ENCODE measurements at regions not wholly inside any gene's neighbourhood (a gene's known extent, or its start where the extent isn't known, plus 50 kb on each side); places are given as distances from the start of the nearest gene placed in this dataset.

- peak overlapping the region; percentile 99 for H3K27ac Mint-ChIP-seq
- H3K4me1 Mint-ChIP-seq, result peaks cover 56% of the 10 kb centered on the region
- peak; percentile 70 for DNase-seq
- H3K27me3 Mint-ChIP-seq, result no peaks in the 10 kb centered on the region
- peak overlapping the region; percentile 85 for H3K4me3 Mint-ChIP-seq
- H3K36me3 Mint-ChIP-seq (ENCODE audit: low read depth), result no peaks in the 10 kb centered on the region
- no peaks in the 10 kb centered on the region for H3K9me3 Mint-ChIP-seq
- intact Hi-C loops (cut with micrococcal nuclease), result loop anchor here (1.0 to 10.0 kb wide), 12 partner anchors 12 to 1354 kb away; partner anchors contain the start of genes SCAF11, SLC38A1 and SLC38A2
Measured at GRCh38 chr12:46458500-46459102, 86.0 kb upstream of the SLC38A2 start.

DNA sequence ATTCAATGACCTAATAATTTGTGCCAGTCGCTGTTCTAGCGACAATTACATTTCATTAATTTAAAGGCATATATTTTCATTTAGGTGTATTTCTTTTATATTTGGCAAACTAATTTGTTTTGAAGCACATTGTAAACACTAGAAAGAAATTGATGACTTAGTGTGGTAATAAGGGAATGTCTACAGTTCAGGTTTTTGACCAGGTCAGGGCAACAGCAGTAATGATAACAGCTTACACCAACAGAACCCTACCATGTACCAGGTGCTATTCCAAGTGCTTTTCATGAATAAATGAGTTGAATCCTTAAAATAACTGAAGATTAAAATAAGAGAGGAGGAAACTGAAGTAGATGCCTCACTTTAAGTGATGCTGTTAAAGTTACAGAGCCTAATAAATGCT, 85.4 kb upstream of the SLC38A2 start:
- Mint-ChIP-seq H3K27ac (peak overlapping the region; percentile 99), H3K4me3 (no peak overlapping the region), H3K27me3 (no peaks in the 10 kb centered on the region), H3K9me3 (no peaks in the 10 kb centered on the region), H3K4me1 (peaks cover 59% of the 10 kb centered on the region), H3K36me3 (ENCODE audit: low read depth) (no peaks in the 10 kb centered on the region)
- DNase-seq, result peak; percentile 14
- intact Hi-C loops (cut with micrococcal nuclease), result loop anchor here (1.0 to 10.0 kb wide), 9 partner anchors 12 to 1354 kb away; partner anchors contain the start of genes SCAF11, SLC38A1 and SLC38A2

DNA sequence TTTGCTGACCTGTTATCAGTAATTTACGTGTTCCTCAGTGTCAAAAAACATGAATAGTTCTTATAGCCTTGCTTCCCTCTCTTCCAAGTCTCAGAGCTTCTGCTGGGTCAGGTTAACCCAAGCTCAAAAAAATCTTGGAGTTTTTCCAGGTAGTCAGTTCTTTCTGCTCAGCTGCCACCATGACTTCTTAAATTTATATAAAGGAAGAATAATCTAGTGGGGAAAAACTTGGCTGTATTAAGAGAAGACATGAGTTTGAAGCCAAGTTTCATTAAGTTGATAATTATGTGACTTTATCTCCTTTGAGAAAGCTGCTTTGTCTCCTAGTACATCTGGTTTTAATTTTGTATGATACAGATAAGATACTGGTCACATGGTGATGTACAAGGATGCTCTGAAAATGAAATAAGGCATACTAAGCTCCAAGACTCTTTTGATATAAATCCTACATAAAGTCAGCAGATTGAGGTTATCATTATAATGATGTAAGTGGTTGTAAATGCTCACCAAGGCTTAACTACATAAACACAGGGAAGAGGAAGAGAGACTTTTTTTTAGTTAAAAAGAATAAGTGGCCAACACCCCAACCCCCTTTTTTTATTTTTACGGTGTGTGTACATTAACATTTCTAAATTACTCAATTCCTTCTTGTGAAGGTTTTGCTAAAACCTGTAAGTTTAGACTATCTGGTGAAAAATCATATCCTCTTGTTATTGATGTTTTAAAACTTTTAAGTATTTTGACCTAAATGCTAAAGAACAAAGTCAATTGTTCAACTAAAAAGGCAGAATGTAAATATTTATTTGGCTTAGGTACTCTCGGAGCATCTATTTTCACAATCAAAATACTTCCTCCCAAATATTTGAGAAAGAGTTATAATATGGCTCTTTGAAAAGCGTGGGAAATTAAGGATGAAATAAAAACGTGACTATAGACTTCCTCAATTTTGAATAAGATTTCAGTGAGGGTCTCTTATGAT, 84.1 kb upstream of the SLC38A2 start:
- intact Hi-C loops (cut with micrococcal nuclease), result loop anchor here (5.0 to 10.0 kb wide), 4 partner anchors 151 to 1356 kb away; partner anchors contain the start of gene SCAF11
- Mint-ChIP-seq H3K9me3 (no peaks in the 10 kb centered on the region), H3K4me3 (peak overlapping the region; percentile 70), H3K27ac (peak overlapping the region; percentile 73), H3K36me3 (ENCODE audit: low read depth) (no peaks in the 10 kb centered on the region), H3K4me1 (peaks cover 66% of the 10 kb centered on the region), H3K27me3 (no peaks in the 10 kb centered on the region)
- DNase-seq, result peak; percentile 12

- H3K4me3 Mint-ChIP-seq, result peak overlapping the region; percentile 70
- no peaks in the 10 kb centered on the region for H3K36me3 Mint-ChIP-seq (ENCODE audit: low read depth)
- H3K27me3 Mint-ChIP-seq, result no peaks in the 10 kb centered on the region
- peaks cover 63% of the 10 kb centered on the region for H3K4me1 Mint-ChIP-seq
- intact Hi-C loops (cut with micrococcal nuclease), result loop anchor here (5.0 to 10.0 kb wide), 4 partner anchors 152 to 1357 kb away; partner anchors contain the start of gene SCAF11
- DNase-seq, result peak; percentile 65
- no peaks in the 10 kb centered on the region for H3K9me3 Mint-ChIP-seq
- H3K27ac Mint-ChIP-seq, result peak overlapping the region; percentile 86
Measured at GRCh38 chr12:46455648-46456352, 83.2 kb upstream of the SLC38A2 start.

GRCh38 chr12:46454981-46455380, 82.4 kb upstream of the SLC38A2 start:
- intact Hi-C loops (cut with micrococcal nuclease), result loop anchor here (5.0 to 10.0 kb wide), 4 partner anchors 152 to 1357 kb away; partner anchors contain the start of gene SCAF11
- Mint-ChIP-seq H3K4me1 (peaks cover 62% of the 10 kb centered on the region), H3K27ac (peak overlapping the region; percentile 86), H3K27me3 (no peaks in the 10 kb centered on the region), H3K36me3 (ENCODE audit: low read depth) (no peaks in the 10 kb centered on the region), H3K9me3 (no peaks in the 10 kb centered on the region), H3K4me3 (peak overlapping the region; percentile 70)
- peak; percentile 68 for DNase-seq

GRCh38 chr12:46453428-46453827, 80.9 kb upstream of the SLC38A2 start:
- no peak overlapping the region for H3K4me3 Mint-ChIP-seq
- peaks cover 56% of the 10 kb centered on the region for H3K4me1 Mint-ChIP-seq
- intact Hi-C loops (cut with micrococcal nuclease), result loop anchor here (10.0 kb wide), 1 partner anchor 459 kb away; the partner anchor contains the start of gene SCAF11
- peak; percentile 47 for DNase-seq
- H3K9me3 Mint-ChIP-seq, result peaks cover 4% of the 10 kb centered on the region
- no peaks in the 10 kb centered on the region for H3K27me3 Mint-ChIP-seq
- H3K27ac Mint-ChIP-seq, result no peak overlapping the region
- peaks cover 3% of the 10 kb centered on the region for H3K36me3 Mint-ChIP-seq (ENCODE audit: low read depth)

GRCh38 chr12:46452776-46453175, 80.2 kb upstream of the SLC38A2 start:
- H3K36me3 Mint-ChIP-seq (ENCODE audit: low read depth), result peaks cover 3% of the 10 kb centered on the region
- no peak overlapping the region for H3K4me3 Mint-ChIP-seq
- H3K9me3 Mint-ChIP-seq, result peaks cover 4% of the 10 kb centered on the region
- intact Hi-C loops (cut with micrococcal nuclease), result loop anchor here (10.0 kb wide), 1 partner anchor 458 kb away; the partner anchor contains the start of gene SCAF11
- DNase-seq, result peak; percentile 44
- H3K4me1 Mint-ChIP-seq, result peaks cover 52% of the 10 kb centered on the region
- no peaks in the 10 kb centered on the region for H3K27me3 Mint-ChIP-seq
- H3K27ac Mint-ChIP-seq, result no peak overlapping the region

DNA sequence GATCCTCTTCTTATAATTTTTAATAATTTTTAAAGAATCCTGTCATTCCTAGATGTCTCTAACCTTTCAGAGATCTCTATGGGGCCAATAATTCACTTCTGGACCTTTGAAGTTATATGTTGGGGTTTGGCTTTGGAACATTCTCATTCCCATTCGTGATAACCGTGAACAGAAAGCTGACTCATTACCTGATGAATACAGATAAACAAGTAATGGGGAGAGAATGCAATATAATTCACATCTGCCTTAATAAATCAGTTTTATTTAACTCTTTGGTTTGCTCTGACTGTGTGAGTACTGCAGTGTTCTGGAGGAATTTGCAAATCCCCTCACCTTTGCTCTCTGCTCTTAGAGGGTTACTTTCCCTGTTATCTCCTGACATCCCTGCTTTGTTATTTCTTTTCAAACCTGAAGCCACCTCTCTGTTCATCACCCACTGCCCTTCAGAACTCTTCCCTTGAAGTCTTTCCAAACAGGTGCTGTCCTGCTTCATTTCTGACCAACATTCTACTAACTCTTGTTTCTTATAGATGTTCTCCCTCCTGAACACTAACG, 79.6 kb upstream of the SLC38A2 start:
- Mint-ChIP-seq H3K9me3 (peaks cover 4% of the 10 kb centered on the region), H3K27me3 (no peaks in the 10 kb centered on the region), H3K4me1 (peaks cover 50% of the 10 kb centered on the region), H3K36me3 (ENCODE audit: low read depth) (peaks cover 3% of the 10 kb centered on the region), H3K27ac (no peak overlapping the region), H3K4me3 (no peak overlapping the region)
- peak; percentile 47 for DNase-seq
- intact Hi-C loops (cut with micrococcal nuclease), result loop anchor here (10.0 kb wide), 1 partner anchor 457 kb away; the partner anchor contains the start of gene SCAF11

- H3K27ac Mint-ChIP-seq, result peak overlapping the region; percentile 74
Measured at GRCh38 chr12:46451276-46452021, 78.9 kb upstream of the SLC38A2 start.

GRCh38 chr12:46450279-46450748, 77.7 kb upstream of the SLC38A2 start:
- DNase-seq, result peak; percentile 48
- Mint-ChIP-seq H3K36me3 (ENCODE audit: low read depth) (peaks cover 3% of the 10 kb centered on the region), H3K27me3 (no peaks in the 10 kb centered on the region), H3K27ac (peak overlapping the region; percentile 12), H3K4me3 (no peak overlapping the region), H3K4me1 (peaks cover 46% of the 10 kb centered on the region), H3K9me3 (peaks cover 4% of the 10 kb centered on the region)
- intact Hi-C loops (cut with micrococcal nuclease), result loop anchor here (10.0 kb wide), 1 partner anchor 456 kb away; the partner anchor contains the start of gene SCAF11

More at GRCh38 chr12:46451276-46452021, 78.9 kb upstream of the SLC38A2 start:
- H3K4me3 Mint-ChIP-seq, result peak overlapping the region; percentile 36
- no peaks in the 10 kb centered on the region for H3K27me3 Mint-ChIP-seq
- DNase-seq, result peak; percentile 36
- peaks cover 3% of the 10 kb centered on the region for H3K36me3 Mint-ChIP-seq (ENCODE audit: low read depth)
- peaks cover 4% of the 10 kb centered on the region for H3K9me3 Mint-ChIP-seq
- peaks cover 51% of the 10 kb centered on the region for H3K4me1 Mint-ChIP-seq
- intact Hi-C loops (cut with micrococcal nuclease), result loop anchor here (10.0 kb wide), 1 partner anchor 457 kb away; the partner anchor contains the start of gene SCAF11

GRCh38 chr12:46449856-46450255, 77.3 kb upstream of the SLC38A2 start:
- intact Hi-C loops (cut with micrococcal nuclease), result loop anchor here (2.0 to 10.0 kb wide), 2 partner anchors 19 to 455 kb away; partner anchors contain the start of gene SCAF11
- DNase-seq, result no peak
- Mint-ChIP-seq H3K36me3 (ENCODE audit: low read depth) (peaks cover 3% of the 10 kb centered on the region), H3K27me3 (no peaks in the 10 kb centered on the region), H3K27ac (peak overlapping the region; percentile 12), H3K4me3 (no peak overlapping the region), H3K9me3 (peaks cover 4% of the 10 kb centered on the region), H3K4me1 (peaks cover 45% of the 10 kb centered on the region)

GRCh38 chr12:46449316-46449715, 76.7 kb upstream of the SLC38A2 start:
- DNase-seq, result peak; percentile 52
- intact Hi-C loops (cut with micrococcal nuclease), result loop anchor here (2.0 kb wide), 1 partner anchor 19 kb away; no protein-coding TSS in a partner anchor
- H3K27me3 Mint-ChIP-seq, result no peaks in the 10 kb centered on the region
- H3K9me3 Mint-ChIP-seq, result peaks cover 4% of the 10 kb centered on the region
- peaks cover 3% of the 10 kb centered on the region for H3K36me3 Mint-ChIP-seq (ENCODE audit: low read depth)
- H3K4me1 Mint-ChIP-seq, result peaks cover 45% of the 10 kb centered on the region
- H3K27ac Mint-ChIP-seq, result peak overlapping the region; percentile 21
- no peak overlapping the region for H3K4me3 Mint-ChIP-seq

Data from activated CD4-positive, alpha-beta T cell treated with anti-CD3 and anti-CD28 coated beads, Interleukin-2, amount 10 ng/mL, durations not matched to agents 24 days and 14 days (primary cell).